Neural cell (in vitro differentiated cells): ENCODE measurements at regions not wholly inside any gene's neighbourhood (a gene's known extent, or its start where the extent isn't known, plus 50 kb on each side); places are given as distances from the start of the nearest gene placed in this dataset.

ENCODE experiments used
- H2AFZ ChIP-seq: fragments of 200-600, 300-800 bp; sonication (generic), shearing (Covaris generic); 2 replicates; pipeline ENCODE4 v1.6.0; 2014; ENCODE audit warnings: low read depth, mild to moderate bottlenecking, antibody characterized with exemption, low read length, moderate library complexity
- H3F3A ChIP-seq: fragments of 200-600 bp; shearing (Covaris generic); 2 replicates; pipeline ENCODE4 v1.6.1; 2016; ENCODE audit warnings: mild to moderate bottlenecking, moderate library complexity, mixed read lengths, antibody characterized with exemption, low read length; ENCODE audit not compliant: insufficient read depth, poor library complexity, severe bottlenecking
- H3K27ac ChIP-seq: fragments of 200-600, 300-800 bp; sonication (generic), shearing (Covaris generic); 2 replicates; pipeline ENCODE4 v1.5.1; 2014; ENCODE audit warnings: mild to moderate bottlenecking, low read length, moderate library complexity
- H3K27me3 ChIP-seq: fragments of 300-800, 200-600 bp; sonication (generic), shearing (Covaris generic); 2 replicates; pipeline ENCODE4 v1.6.0; 2014; ENCODE audit warnings: mild to moderate bottlenecking, low read depth, low read length, moderate library complexity; ENCODE audit not compliant: insufficient read depth
- H3K36me3 ChIP-seq: fragments of 300-800, 200-600 bp; sonication (generic), shearing (Covaris generic); 2 replicates; pipeline ENCODE4 v1.5.1; 2014; ENCODE audit warnings: mild to moderate bottlenecking, antibody characterized with exemption, low read length, moderate library complexity; ENCODE audit not compliant: insufficient read depth
- H3K4me2 ChIP-seq: fragments of 300-800, 200-600 bp; sonication (generic), shearing (Covaris generic); 2 replicates; pipeline ENCODE4 v1.6.0; 2014; ENCODE audit warnings: mild to moderate bottlenecking, low read length
- H3K4me3 ChIP-seq: fragments of 300-800, 200-600 bp; sonication (generic), shearing (Covaris generic); 2 replicates; pipeline ENCODE4 v1.5.1; 2014; ENCODE audit warnings: mild to moderate bottlenecking, low read length, moderate library complexity
- H3K79me2 ChIP-seq: fragments of 200-600 bp; shearing (Covaris generic); replicated peaks from 2 replicates; pipeline ENCODE4 v1.6.0; 2014; ENCODE audit warnings: mild to moderate bottlenecking, low read length, moderate library complexity; ENCODE audit not compliant: insufficient read depth
- H3K9ac ChIP-seq: fragments of 300-800, 200-600 bp; sonication (generic), shearing (Covaris generic); 2 replicates; pipeline ENCODE4 v1.6.1; 2016; ENCODE audit warnings: mild to moderate bottlenecking, low read length, mixed read lengths
- H3K9me2 ChIP-seq: fragments of 200-600 bp; shearing (Covaris generic); 2 replicates; pipeline ENCODE4 v1.6.1; 2016; ENCODE audit warnings: mild to moderate bottlenecking, low read length, mixed read lengths; ENCODE audit not compliant: insufficient read depth
- H3K9me3 ChIP-seq: fragments of 200-600, 300-800 bp; sonication (generic), shearing (Covaris generic); 2 replicates; pipeline ENCODE4 v1.6.1; 2016; ENCODE audit warnings: mild to moderate bottlenecking, mixed run types, low read length, moderate library complexity, mixed read lengths
- H4K20me1 ChIP-seq: fragments of 200-600 bp; shearing (Covaris generic); 2 replicates; pipeline ENCODE4 v1.6.1; 2016; ENCODE audit warnings: mild to moderate bottlenecking, mixed run types; ENCODE audit not compliant: insufficient read depth
- CTCF ChIP-seq: fragments of 450-650 bp; IDR thresholded peaks from 2 replicates; pipeline ENCODE4 v1.5.1; 2014; ENCODE audit warnings: antibody characterized with exemption, mild to moderate bottlenecking, moderate library complexity; ENCODE audit not compliant: poor library complexity, severe bottlenecking
- EP300 ChIP-seq: fragments of 450-650 bp; conservative IDR thresholded peaks from 2 replicates; pipeline ENCODE4 v1.6.1; 2014; ENCODE audit warnings: antibody characterized with exemption, mild to moderate bottlenecking, moderate library complexity; ENCODE audit not compliant: poor library complexity, severe bottlenecking
- EZH2 ChIP-seq: fragments of 200-600, 300-800 bp; shearing (Covaris generic), sonication (generic); IDR thresholded peaks from 2 replicates; pipeline ENCODE4 v1.6.1; 2014; ENCODE audit warnings: antibody characterized with exemption, low read length, borderline replicate concordance, mild to moderate bottlenecking; ENCODE audit not compliant: insufficient read depth, poor library complexity, severe bottlenecking
- MXI1 ChIP-seq: fragments of 450-650 bp; conservative IDR thresholded peaks from 2 replicates; pipeline ENCODE4 v1.6.1; 2014; ENCODE audit warnings: antibody characterized with exemption, mild to moderate bottlenecking; ENCODE audit not compliant: poor library complexity, severe bottlenecking
- POLR2AphosphoS5 ChIP-seq: IDR thresholded peaks from 2 replicates; pipeline ENCODE4 v1.6.1; 2012
- RAD21 ChIP-seq: fragments of 450-650 bp; conservative IDR thresholded peaks from 2 replicates; pipeline ENCODE4 v1.6.1; 2014; ENCODE audit warnings: antibody characterized with exemption, mild to moderate bottlenecking, moderate library complexity
- SMC3 ChIP-seq: fragments of 450-650 bp; conservative IDR thresholded peaks from 2 replicates; pipeline ENCODE4 v1.6.1; 2014; ENCODE audit warnings: antibody characterized with exemption, mild to moderate bottlenecking, moderate library complexity; ENCODE audit not compliant: poor library complexity
- TAF1 ChIP-seq: IDR thresholded peaks from 2 replicates; pipeline ENCODE4 v1.6.1; 2012; ENCODE audit warnings: low read depth
- TF ChIP-seq, protein P1 (sequence below): IDR thresholded peaks from 2 replicates; pipeline ENCODE4 v1.6.1; 2012; ENCODE audit warnings: borderline replicate concordance

GRCh38 chr10:64288404-64288803, 767.2 kb downstream of the REEP3 start:
- Histone ChIP-seq H3K27me3 (no peaks in the 10 kb centered on the region), H3K36me3 (no peaks in the 10 kb centered on the region), H3K9ac (no peak overlapping the region), H3K27ac (no peak overlapping the region), H3F3A (no peaks in the 10 kb centered on the region), H3K4me3 (no peak overlapping the region), H3K9me2 (no peaks in the 10 kb centered on the region), H3K9me3 (no peaks in the 10 kb centered on the region), H3K79me2 (no peaks in the 10 kb centered on the region), H4K20me1 (no peaks in the 10 kb centered on the region), H2AFZ (no peak overlapping the region), H3K4me2 (no peak overlapping the region)
- TF ChIP-seq, protein P1, sequence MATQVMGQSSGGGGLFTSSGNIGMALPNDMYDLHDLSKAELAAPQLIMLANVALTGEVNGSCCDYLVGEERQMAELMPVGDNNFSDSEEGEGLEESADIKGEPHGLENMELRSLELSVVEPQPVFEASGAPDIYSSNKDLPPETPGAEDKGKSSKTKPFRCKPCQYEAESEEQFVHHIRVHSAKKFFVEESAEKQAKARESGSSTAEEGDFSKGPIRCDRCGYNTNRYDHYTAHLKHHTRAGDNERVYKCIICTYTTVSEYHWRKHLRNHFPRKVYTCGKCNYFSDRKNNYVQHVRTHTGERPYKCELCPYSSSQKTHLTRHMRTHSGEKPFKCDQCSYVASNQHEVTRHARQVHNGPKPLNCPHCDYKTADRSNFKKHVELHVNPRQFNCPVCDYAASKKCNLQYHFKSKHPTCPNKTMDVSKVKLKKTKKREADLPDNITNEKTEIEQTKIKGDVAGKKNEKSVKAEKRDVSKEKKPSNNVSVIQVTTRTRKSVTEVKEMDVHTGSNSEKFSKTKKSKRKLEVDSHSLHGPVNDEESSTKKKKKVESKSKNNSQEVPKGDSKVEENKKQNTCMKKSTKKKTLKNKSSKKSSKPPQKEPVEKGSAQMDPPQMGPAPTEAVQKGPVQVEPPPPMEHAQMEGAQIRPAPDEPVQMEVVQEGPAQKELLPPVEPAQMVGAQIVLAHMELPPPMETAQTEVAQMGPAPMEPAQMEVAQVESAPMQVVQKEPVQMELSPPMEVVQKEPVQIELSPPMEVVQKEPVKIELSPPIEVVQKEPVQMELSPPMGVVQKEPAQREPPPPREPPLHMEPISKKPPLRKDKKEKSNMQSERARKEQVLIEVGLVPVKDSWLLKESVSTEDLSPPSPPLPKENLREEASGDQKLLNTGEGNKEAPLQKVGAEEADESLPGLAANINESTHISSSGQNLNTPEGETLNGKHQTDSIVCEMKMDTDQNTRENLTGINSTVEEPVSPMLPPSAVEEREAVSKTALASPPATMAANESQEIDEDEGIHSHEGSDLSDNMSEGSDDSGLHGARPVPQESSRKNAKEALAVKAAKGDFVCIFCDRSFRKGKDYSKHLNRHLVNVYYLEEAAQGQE, result no peak
- TF ChIP-seq SMC3, result no peak
- TF ChIP-seq POLR2AphosphoS5, result no peak
- no peak for TF ChIP-seq EZH2
- TF ChIP-seq TAF1, result no peak
- no peak for TF ChIP-seq RAD21
- TF ChIP-seq CTCF, result no peak
- TF ChIP-seq MXI1, result no peak
- TF ChIP-seq EP300, result no peak

GRCh38 chr10:64303566-64303965, 782.4 kb downstream of the REEP3 start:
- Histone ChIP-seq H3F3A (no peaks in the 10 kb centered on the region), H3K27ac (no peak overlapping the region), H3K79me2 (no peaks in the 10 kb centered on the region), H3K9me3 (peaks cover 3% of the 10 kb centered on the region), H2AFZ (no peak overlapping the region), H4K20me1 (no peaks in the 10 kb centered on the region), H3K9me2 (no peaks in the 10 kb centered on the region), H3K4me3 (no peak overlapping the region), H3K4me2 (no peak overlapping the region), H3K27me3 (no peaks in the 10 kb centered on the region), H3K9ac (no peak overlapping the region), H3K36me3 (no peaks in the 10 kb centered on the region)
- no peak for TF ChIP-seq RAD21

GRCh38 chr10:64306729-64307327, 785.6 kb downstream of the REEP3 start:
- no peaks in the 10 kb centered on the region for H3K79me2 ChIP-seq
- H3K4me3 ChIP-seq, result no peak overlapping the region
- no peaks in the 10 kb centered on the region for H3F3A ChIP-seq
- no peaks in the 10 kb centered on the region for H3K36me3 ChIP-seq
- H3K9ac ChIP-seq, result no peak overlapping the region
- H3K9me2 ChIP-seq, result no peaks in the 10 kb centered on the region
- H3K4me2 ChIP-seq, result no peak overlapping the region
- H3K27ac ChIP-seq, result no peak overlapping the region
- H2AFZ ChIP-seq, result no peak overlapping the region
- no peaks in the 10 kb centered on the region for H4K20me1 ChIP-seq
- H3K27me3 ChIP-seq, result no peaks in the 10 kb centered on the region
- TF ChIP-seq MXI1 (no peak), POLR2AphosphoS5 (no peak), EP300 (no peak), SMC3 (no peak), EZH2 (no peak)
- TF ChIP-seq, protein P1, result no peak
- no peaks in the 10 kb centered on the region for H3K9me3 ChIP-seq
